ENCODE measurements at regions not wholly inside any gene's neighbourhood (a gene's known extent, or its start where the extent isn't known, plus 50 kb on each side); places are given as distances from the start of the nearest gene placed in this dataset.

GRCh38 chr1:94636100-94636499 lies 94.5 kb upstream of the F3 start:
- no peak for DNase-seq (ENCODE audit: low read depth)
- no peak overlapping the region for H3K4me3 ChIP-seq (ENCODE audit: low read depth, low read length)
- TF ChIP-seq CTCF (IDR thresholded peaks at IDR 0.05; ENCODE audit: insufficient read depth, low read length, poor library complexity, severe bottlenecking) = no peak
- no peaks in the 10 kb centered on the region for H3K27me3 ChIP-seq (ENCODE audit: control insufficient read depth, insufficient read depth, low read length)
- H3K36me3 ChIP-seq (ENCODE audit: control insufficient read depth, insufficient read depth, low read length) = no peaks in the 10 kb centered on the region

GRCh38 chr1:94634977-94635416 lies 93.4 kb upstream of the F3 start:
- no peaks in the 10 kb centered on the region for H3K36me3 ChIP-seq (ENCODE audit: control insufficient read depth, insufficient read depth, low read length)
- no peak for TF ChIP-seq CTCF (IDR thresholded peaks at IDR 0.05; ENCODE audit: insufficient read depth, low read length, poor library complexity, severe bottlenecking)
- no peaks in the 10 kb centered on the region for H3K27me3 ChIP-seq (ENCODE audit: control insufficient read depth, insufficient read depth, low read length)
- no peak for DNase-seq (ENCODE audit: low read depth)
- no peak overlapping the region for H3K4me3 ChIP-seq (ENCODE audit: low read depth, low read length)

- no peak for DNase-seq (ENCODE audit: low read depth)
- H3K36me3 ChIP-seq (ENCODE audit: control insufficient read depth, insufficient read depth, low read length) = no peaks in the 10 kb centered on the region
- no peak overlapping the region for H3K4me3 ChIP-seq (ENCODE audit: low read depth, low read length)
- TF ChIP-seq CTCF (IDR thresholded peaks at IDR 0.05; ENCODE audit: insufficient read depth, low read length, poor library complexity, severe bottlenecking) = no peak
- no peaks in the 10 kb centered on the region for H3K27me3 ChIP-seq (ENCODE audit: control insufficient read depth, insufficient read depth, low read length)
These were observed 91.5 kb upstream of the F3 start for GRCh38 chr1:94633051-94633450.

- no peaks in the 10 kb centered on the region for H3K36me3 ChIP-seq (ENCODE audit: control insufficient read depth, insufficient read depth, low read length)
- no peaks in the 10 kb centered on the region for H3K27me3 ChIP-seq (ENCODE audit: control insufficient read depth, insufficient read depth, low read length)
- TF ChIP-seq CTCF (IDR thresholded peaks at IDR 0.05; ENCODE audit: insufficient read depth, low read length, poor library complexity, severe bottlenecking) = no peak
- no peak overlapping the region for H3K4me3 ChIP-seq (ENCODE audit: low read depth, low read length)
- no peak for DNase-seq (ENCODE audit: low read depth)
These were observed 88.0 kb upstream of the F3 start for GRCh38 chr1:94629259-94630181.

GRCh38 chr1:94628499-94628843 lies 86.9 kb upstream of the F3 start:
- DNase-seq (ENCODE audit: low read depth) = no peak
- no peak for TF ChIP-seq CTCF (IDR thresholded peaks at IDR 0.05; ENCODE audit: insufficient read depth, low read length, poor library complexity, severe bottlenecking)
- Histone ChIP-seq H3K4me3 (ENCODE audit: low read depth, low read length) (no peak overlapping the region), H3K36me3 (ENCODE audit: control insufficient read depth, insufficient read depth, low read length) (no peaks in the 10 kb centered on the region), H3K27me3 (ENCODE audit: control insufficient read depth, insufficient read depth, low read length) (no peaks in the 10 kb centered on the region)

All from kidney epithelial cell (primary cell).